ENCODE measurements at regions not wholly inside any gene's neighbourhood (a gene's known extent, or its start where the extent isn't known, plus 50 kb on each side); places are given as distances from the start of the nearest gene placed in this dataset.

- TF ChIP-seq CTCF (IDR thresholded peaks at IDR 0.05; ENCODE audit: low read depth, low read length), result no peak
- TF ChIP-seq POLR2A (IDR thresholded peaks at IDR 0.05; ENCODE audit: extremely low read depth, insufficient read length), result no peak
Measured at GRCh38 chr6:113146878-113147277, 710.3 kb upstream of the MARCKS start.

Measured in NB4 (cell line).